H1 (cell line): ENCODE measurements at regions not wholly inside any gene's neighbourhood (a gene's known extent, or its start where the extent isn't known, plus 50 kb on each side); places are given as distances from the start of the nearest gene placed in this dataset.

Experiments used
- CTCF ChIA-PET: fragments of 300-600 bp; sonication (Branson Sonifier 250); formaldehyde crosslinking; loops from one replicate; lab custom pipeline; 2021; ENCODE audit not compliant: partially characterized antibody; lab: Charles Lee
- POLR2A ChIA-PET: fragments of 300-600 bp; sonication (Branson Sonifier 250); formaldehyde crosslinking; loops from one replicate; lab custom pipeline; 2021; ENCODE audit warnings: inconsistent platforms; ENCODE audit not compliant: partially characterized antibody; lab: Charles Lee
- DNase-seq, 2 experiments: peaks; one replicate each; pipeline versions ENCODE4 v3.0.0 to v3.0.0-alpha.2; 2010 to 2022; ENCODE audit warnings: low spot score in 2 of 2, low read depth in 1 of 2, mixed read lengths in 1 of 2
- FAIRE-seq: peaks from 2 replicates; lab custom pipeline; 2011; peaks lifted over from hg19 to GRCh38; lab: Jason Lieb, UNC
- H2AFZ ChIP-seq: 2 replicates; pipeline ENCODE4 v1.8.1; 2012; ENCODE audit warnings: low read length, inconsistent platforms
- H2AK5ac ChIP-seq: 2 replicates; pipeline ENCODE4 v1.6.1; 2013; ENCODE audit warnings: low read depth, low read length
- H2BK120ac ChIP-seq: replicated peaks from 2 replicates; pipeline ENCODE3; 2013; ENCODE audit warnings: low read depth, low read length, inconsistent platforms
- H2BK12ac ChIP-seq: 2 replicates; pipeline ENCODE4 v1.6.1; 2013; ENCODE audit warnings: low read depth, low read length
- H2BK15ac ChIP-seq: 2 replicates; pipeline ENCODE4 v1.6.1; 2013; ENCODE audit warnings: low read length
- H2BK20ac ChIP-seq: 2 replicates; pipeline ENCODE4 v1.6.1; 2013; ENCODE audit warnings: low read length
- H2BK5ac ChIP-seq: 2 replicates; pipeline ENCODE4 v1.6.1; 2013; ENCODE audit warnings: low read depth, low read length
- H3K14ac ChIP-seq: 2 replicates; pipeline ENCODE4 v1.6.1; 2013; ENCODE audit warnings: inconsistent platforms; ENCODE audit not compliant: insufficient read length
- H3K18ac ChIP-seq: 2 replicates; pipeline ENCODE4 v1.6.1; 2013; ENCODE audit warnings: low read length; ENCODE audit errors: extremely low read depth
- H3K23ac ChIP-seq: 2 replicates; pipeline ENCODE4 v1.6.1; 2013; ENCODE audit warnings: inconsistent platforms; ENCODE audit not compliant: insufficient read length
- H3K23me2 ChIP-seq: 2 replicates; pipeline ENCODE4 v1.6.1; 2013; ENCODE audit warnings: low read depth, low read length
- H3K27ac ChIP-seq: 2 replicates; pipeline ENCODE4 v1.6.1; 2011; ENCODE audit warnings: low read depth, low read length, inconsistent platforms
- H3K27me3 ChIP-seq, 4 experiments: replicated peaks in 1 of 4; 1 replicate in 1 of 4; 2 replicates in 3 of 4; pipeline versions ENCODE4 v1.6.1 to v1.8.1; 2011 to 2013; ENCODE audit warnings: low read length in 3 of 4, mild to moderate bottlenecking in 3 of 4, inconsistent platforms in 2 of 4, mixed read lengths in 2 of 4, moderate library complexity in 1 of 4; ENCODE audit not compliant: control insufficient read depth in 3 of 4, insufficient read depth in 3 of 4; ENCODE audit errors: extremely low read depth in 1 of 4
- H3K36me3 ChIP-seq, 4 experiments: 2 replicates each; pipeline versions ENCODE4 v1.6.1 to v1.8.1; 2011 to 2013; ENCODE audit warnings: mild to moderate bottlenecking in 4 of 4, low read length in 3 of 4, moderate library complexity in 2 of 4, control low read depth in 1 of 4, inconsistent platforms in 1 of 4; ENCODE audit not compliant: insufficient read depth in 4 of 4, control insufficient read depth in 2 of 4
- H3K4ac ChIP-seq: replicated peaks from 2 replicates; pipeline ENCODE3; 2013; ENCODE audit warnings: low read length, low read depth, mixed read lengths, inconsistent platforms; ENCODE audit not compliant: insufficient read length
- H3K4me1 ChIP-seq, 4 experiments: replicated peaks in 1 of 4; 1 replicate in 1 of 4; 2 replicates in 3 of 4; pipeline versions ENCODE4 v1.6.1 to v1.8.1; 2011 to 2013; ENCODE audit warnings: low read length in 3 of 4, inconsistent platforms in 2 of 4, mixed read lengths in 1 of 4; ENCODE audit not compliant: insufficient read depth in 4 of 4, control insufficient read depth in 3 of 4
- H3K4me2 ChIP-seq, 2 experiments: 2 replicates each; pipeline versions ENCODE4 v1.6.1 to v1.8.1; 2011 to 2013; ENCODE audit warnings: low read depth in 2 of 2, low read length in 2 of 2, control low read depth in 1 of 2, inconsistent platforms in 1 of 2, mild to moderate bottlenecking in 1 of 2; ENCODE audit not compliant: insufficient read depth in 1 of 2
- H3K4me3 ChIP-seq, 4 experiments: fragments of 200-600, 300-600 bp in 1 of 4; sonication (generic), shearing (Covaris generic), sonication (Bioruptor Twin) in 1 of 4; 2 replicates each; pipeline versions ENCODE4 v1.5.1 to v1.8.1; 2011 to 2016; ENCODE audit warnings: low read length in 4 of 4, low read depth in 3 of 4, control low read depth in 2 of 4, inconsistent platforms in 2 of 4, mild to moderate bottlenecking in 2 of 4, mixed read lengths in 1 of 4, moderate library complexity in 1 of 4; ENCODE audit not compliant: insufficient read depth in 2 of 4; ENCODE audit errors: extremely low read depth in 1 of 4
- H3K56ac ChIP-seq: replicated peaks from 2 replicates; pipeline ENCODE3; 2013; ENCODE audit warnings: low read depth, mild to moderate bottlenecking, mixed read lengths, low read length, inconsistent platforms; ENCODE audit not compliant: insufficient read length
- H3K79me1 ChIP-seq: 2 replicates; pipeline ENCODE4 v1.6.1; 2013; ENCODE audit warnings: low read depth, low read length, control low read depth
- H3K79me2 ChIP-seq, 2 experiments: 2 replicates each; pipeline versions ENCODE4 v1.6.1 to v1.8.1; 2012 to 2013; ENCODE audit warnings: low read length in 2 of 2, mild to moderate bottlenecking in 2 of 2, inconsistent platforms in 1 of 2; ENCODE audit not compliant: insufficient read depth in 2 of 2, control insufficient read depth in 1 of 2
- H3K9ac ChIP-seq, 4 experiments: replicated peaks in 1 of 4; 1 replicate in 1 of 4; 2 replicates in 3 of 4; pipeline versions ENCODE4 v1.6.1 to v1.8.1; 2011 to 2013; ENCODE audit warnings: low read depth in 3 of 4, low read length in 3 of 4, control low read depth in 2 of 4, mild to moderate bottlenecking in 2 of 4, moderate library complexity in 2 of 4, inconsistent platforms in 1 of 4; ENCODE audit errors: extremely low read depth in 1 of 4
- H3K9me3 ChIP-seq, 2 experiments: 2 replicates each; pipeline versions ENCODE4 v1.6.1 to v1.8.1; 2012 to 2013; ENCODE audit warnings: mild to moderate bottlenecking in 2 of 2, moderate library complexity in 2 of 2, control low read depth in 1 of 2, inconsistent platforms in 1 of 2, low read depth in 1 of 2, low read length in 1 of 2, mixed read lengths in 1 of 2; ENCODE audit not compliant: insufficient read depth in 2 of 2
- H4K20me1 ChIP-seq, 2 experiments: replicated peaks in 1 of 2; 2 replicates each; pipeline versions ENCODE3 to v1.8.1; 2011 to 2013; ENCODE audit warnings: inconsistent platforms in 2 of 2, low read length in 2 of 2, mild to moderate bottlenecking in 1 of 2; ENCODE audit not compliant: insufficient read depth in 2 of 2, control insufficient read depth in 1 of 2
- H4K5ac ChIP-seq: 2 replicates; pipeline ENCODE4 v1.6.1; 2013; ENCODE audit warnings: low read length, low read depth, mixed read lengths, inconsistent platforms; ENCODE audit not compliant: insufficient read length
- H4K8ac ChIP-seq: 2 replicates; pipeline ENCODE4 v1.8.0; 2013; ENCODE audit warnings: mild to moderate bottlenecking, moderate library complexity, low read length, inconsistent platforms; ENCODE audit not compliant: insufficient read depth; ENCODE audit errors: extremely low read depth
- H4K91ac ChIP-seq: replicated peaks from 2 replicates; pipeline ENCODE3; 2013; ENCODE audit warnings: low read length, mixed read lengths, inconsistent platforms; ENCODE audit not compliant: insufficient read length
- ATF3 ChIP-seq: IDR thresholded peaks from 2 replicates; pipeline ENCODE4 v1.6.1; 2011; ENCODE audit warnings: low read depth, mild to moderate bottlenecking, low read length; ENCODE audit not compliant: insufficient read depth
- CBX8 ChIP-seq: fragments of 300-800, 300-1000 bp; sonication (generic); IDR thresholded peaks from 2 replicates; pipeline ENCODE4 v1.7.1; 2016; ENCODE audit warnings: low read depth, low read length, borderline replicate concordance
- CHD2 ChIP-seq: IDR thresholded peaks from 2 replicates; pipeline ENCODE4 v1.6.1; 2012; ENCODE audit warnings: low read length, improper control_type of control experiment
- CREB1 ChIP-seq: IDR thresholded peaks from 2 replicates; pipeline ENCODE4 v1.6.1; 2012; ENCODE audit warnings: inconsistent platforms
- JUN ChIP-seq: IDR thresholded peaks from 2 replicates; pipeline ENCODE4 v1.6.1; 2011; ENCODE audit warnings: low read depth, mild to moderate bottlenecking, improper control_type of control experiment, low read length
- KDM1A ChIP-seq: fragments of 200-600, 300-600 bp; sonication (generic); IDR thresholded peaks from 2 replicates; pipeline ENCODE4 v1.7.1; 2016; ENCODE audit warnings: mild to moderate bottlenecking, low read length, borderline replicate concordance
- MAFK ChIP-seq: IDR thresholded peaks from 2 replicates; pipeline ENCODE4 v1.6.1; 2012; ENCODE audit warnings: low read depth, mild to moderate bottlenecking, improper control_type of control experiment, low read length
- POU5F1 ChIP-seq: IDR thresholded peaks from 2 replicates; pipeline ENCODE4 v1.6.1; 2011; ENCODE audit warnings: low read depth, mild to moderate bottlenecking, low read length, moderate library complexity
- RBBP5 ChIP-seq: IDR thresholded peaks from 2 replicates; pipeline ENCODE4 v1.7.1; 2012; ENCODE audit warnings: low read depth, mild to moderate bottlenecking, inconsistent platforms, low read length, moderate library complexity, borderline replicate concordance
- RFX5 ChIP-seq: IDR thresholded peaks from 2 replicates; pipeline ENCODE4 v1.6.1; 2011; ENCODE audit warnings: low read depth, low read length, improper control_type of control experiment, borderline replicate concordance
- SAP30 ChIP-seq: fragments of 300-600 bp; sonication (generic); IDR thresholded peaks from 2 replicates; pipeline ENCODE4 v1.7.1; 2012; ENCODE audit warnings: low read length, moderate library complexity, mild to moderate bottlenecking, inconsistent platforms; ENCODE audit not compliant: insufficient read depth, insufficient replicate concordance
- SIRT6 ChIP-seq: IDR thresholded peaks from one replicate; pipeline ENCODE4 v1.7.1; 2012; ENCODE audit warnings: low read length, inconsistent platforms
- SP4 ChIP-seq: IDR thresholded peaks from 2 replicates; pipeline ENCODE4 v1.6.1; 2012; ENCODE audit warnings: low read length, inconsistent platforms
- TAF1 ChIP-seq: IDR thresholded peaks from 2 replicates; pipeline ENCODE4 v1.6.1; 2011; ENCODE audit warnings: mild to moderate bottlenecking, low read depth, low read length
- TAF7 ChIP-seq: optimal IDR thresholded peaks from 2 replicates; pipeline ENCODE3; 2011; ENCODE audit warnings: low read depth, mild to moderate bottlenecking, inconsistent platforms, low read length, moderate library complexity, borderline replicate concordance
- TBP ChIP-seq: IDR thresholded peaks from 2 replicates; pipeline ENCODE4 v1.6.1; 2011; ENCODE audit warnings: low read depth, low read length, improper control_type of control experiment
- WGBS, 2 experiments: shearing (Covaris generic) in 1 of 2; methylation state at CpG; one replicate each; pipeline versions ENCODE4 v1.1.6 to v1.1.7; 2013 to 2015; ENCODE audit warnings: low lambda C conversion rate in 2 of 2, mixed read lengths in 2 of 2, inconsistent platforms in 1 of 2, low coverage in 1 of 2, missing lambda C conversion rate in 1 of 2; ENCODE audit not compliant: insufficient replicate concordance in 2 of 2, insufficient coverage in 1 of 2, insufficient read length in 1 of 2; ENCODE audit errors: extremely low coverage in 1 of 2, missing lambda C conversion rate in 1 of 2; 5-methylcytosine and 5-hydroxymethylcytosine counted together

- Histone ChIP-seq H3K4ac (no peak overlapping the region), H3K36me3 (no peaks in the 10 kb centered on the region), H3K23me2 (no peaks in the 10 kb centered on the region), H3K14ac (no peak overlapping the region), H3K79me2 (no peaks in the 10 kb centered on the region), H3K79me1 (no peaks in the 10 kb centered on the region), H2AK5ac (no peak overlapping the region), H4K91ac (no peak overlapping the region), H4K20me1 (no peaks in the 10 kb centered on the region), H2AFZ (no peak overlapping the region), H3K4me1 (no peaks in the 10 kb centered on the region), H3K4me3 (no peak overlapping the region), H3K56ac (no peak overlapping the region), H3K9ac (no peak overlapping the region), H3K4me2 (no peak overlapping the region), H4K5ac (no peak overlapping the region), H3K9me3 (no peaks in the 10 kb centered on the region), H2BK120ac (no peak overlapping the region), H3K23ac (no peak overlapping the region), H2BK12ac (no peak overlapping the region), H4K8ac (no peak overlapping the region), H2BK5ac (no peak overlapping the region), H3K27ac (no peak overlapping the region), H3K18ac (no peak overlapping the region), H2BK20ac (no peak overlapping the region), H2BK15ac (no peak overlapping the region), H3K27me3 (no peaks in the 10 kb centered on the region)
- POLR2A ChIA-PET, result no interaction called here
- CTCF ChIA-PET, result interaction anchor here (0.6 kb wide), 1 partner anchor 922 kb away, joined by 3 read pairs; no protein-coding TSS in a partner anchor
- 83% methylated on average over 1 of the region's 1 CpG; no CpG with 5 or more reads in 1 of the 2 experiments for WGBS, 2 experiments
- DNase-seq (no peak), FAIRE-seq (no peak)
- no peak for TF ChIP-seq KDM1A
- no peak for TF ChIP-seq TBP
- no peak for TF ChIP-seq SAP30
- no peak for TF ChIP-seq CREB1
- TF ChIP-seq RBBP5, result no peak
- TF ChIP-seq TAF7, result no peak
- no peak for TF ChIP-seq CBX8
- no peak for TF ChIP-seq POU5F1
- TF ChIP-seq SP4, result no peak
- no peak for TF ChIP-seq MAFK
- TF ChIP-seq CHD2, result no peak
- TF ChIP-seq JUN, result no peak
- no peak for TF ChIP-seq TAF1
- TF ChIP-seq RFX5, result no peak
- no peak for TF ChIP-seq SIRT6
- no peak for TF ChIP-seq ATF3
These were observed 550.3 kb upstream of the LRRTM1 start for GRCh38 chr2:80854831-80855230.
